HG02642 (cell line): ENCODE measurements at regions not wholly inside any gene's neighbourhood (a gene's known extent, or its start where the extent isn't known, plus 50 kb on each side); places are given as distances from the start of the nearest gene placed in this dataset.
"Not testable (repeated sequence)": the region's sequence is repeated elsewhere in the genome, so short reads cannot be mapped to it uniquely, and the experiment has no call there.

ENCODE experiments used
- ATAC-seq: cut with Tn5 transposase; IDR thresholded peaks from one replicate; pipeline ENCODE4 v1.9.1; 2021; ENCODE audit warnings: mild to moderate bottlenecking; ENCODE audit not compliant: unreplicated experiment, poor library complexity

- ATAC-seq: not testable (repeated sequence)
These were observed 103.3 kb upstream of the SALL1 start for GRCh38 chr16:51254390-51254789.

- no peak for ATAC-seq
These were observed 97.1 kb upstream of the SALL1 start for GRCh38 chr16:51248217-51248616.

GRCh38 chr16:51245658-51245995, 94.6 kb upstream of the SALL1 start:
- no peak for ATAC-seq

GRCh38 chr16:51244887-51245657, 94.0 kb upstream of the SALL1 start:
- no peak for ATAC-seq

GRCh38 chr16:51243936-51244436, 92.9 kb upstream of the SALL1 start:
- no peak for ATAC-seq

GRCh38 chr16:51242296-51242994, 91.4 kb upstream of the SALL1 start:
- ATAC-seq: no peak

GRCh38 chr16:51239196-51239595, 88.1 kb upstream of the SALL1 start:
- ATAC-seq: no peak

- ATAC-seq: no peak
These were observed 86.8 kb upstream of the SALL1 start for GRCh38 chr16:51237861-51238378.

- ATAC-seq: no peak
These were observed 86.1 kb upstream of the SALL1 start for GRCh38 chr16:51237207-51237606.

GRCh38 chr16:51236583-51236982, 85.5 kb upstream of the SALL1 start:
- no peak for ATAC-seq

GRCh38 chr16:51231702-51232101, 80.6 kb upstream of the SALL1 start:
- ATAC-seq: no peak

GRCh38 chr16:51230035-51230434, 79.0 kb upstream of the SALL1 start:
- not testable (repeated sequence) for ATAC-seq

- ATAC-seq: no peak
These were observed 77.1 kb upstream of the SALL1 start for GRCh38 chr16:51228097-51228659.

GRCh38 chr16:51225878-51226277, 74.8 kb upstream of the SALL1 start:
- no peak for ATAC-seq

- ATAC-seq: no peak
These were observed 73.2 kb upstream of the SALL1 start for GRCh38 chr16:51224317-51224716.

GRCh38 chr16:51222016-51222415, 70.9 kb upstream of the SALL1 start:
- no peak for ATAC-seq

- ATAC-seq: no peak
These were observed 60.1 kb upstream of the SALL1 start for GRCh38 chr16:51211148-51211547.

GRCh38 chr16:51210087-51210486, 59.0 kb upstream of the SALL1 start:
- ATAC-seq: no peak

- ATAC-seq: no peak
These were observed 50.5 kb upstream of the SALL1 start for GRCh38 chr16:51201604-51202003.
